Gastroesophageal sphincter (tissue), 3 donors: ENCODE measurements at regions not wholly inside any gene's neighbourhood (a gene's known extent, or its start where the extent isn't known, plus 50 kb on each side); places are given as distances from the start of the nearest gene placed in this dataset.

Experiments
- POLR2AphosphoS5 ChIP-seq: sonication (generic); formaldehyde crosslinking; IDR thresholded peaks from one replicate; pipeline ENCODE4 v1.6.1; 2017; ENCODE audit warnings: antibody characterized with exemption
- TF ChIP-seq, protein P1 (sequence below), 4 experiments: fragments of 200-600 bp in 2 of 4; fragments of 450-650 bp in 2 of 4; sonication (generic) in 1 of 4; IDR thresholded peaks; one replicate each; pipeline ENCODE4 v1.5.1; 2017 to 2019; ENCODE audit warnings: antibody characterized with exemption in 4 of 4, mild to moderate bottlenecking in 2 of 4, moderate library complexity in 2 of 4

DNA sequence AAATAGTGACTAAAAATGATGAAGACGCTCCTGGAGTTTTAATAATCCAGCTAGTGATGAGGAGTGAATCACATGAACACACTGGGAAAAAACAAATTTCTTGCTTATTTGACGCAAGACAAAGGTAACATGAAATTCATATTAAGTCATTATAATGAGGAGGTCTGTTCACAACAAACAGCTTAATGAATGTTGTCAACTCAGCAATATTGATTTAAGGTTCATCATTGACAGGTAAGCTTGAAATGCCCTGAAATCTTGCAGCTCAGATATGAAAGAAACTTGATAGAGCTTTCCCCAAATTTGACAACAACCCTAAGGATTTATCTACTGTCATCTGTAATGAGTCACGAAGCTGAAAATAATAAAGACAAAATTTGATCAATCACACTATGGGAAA is 108.1 kb upstream of the SELENOK start:
- TF ChIP-seq POLR2AphosphoS5, result no peak
- TF ChIP-seq, protein P1, sequence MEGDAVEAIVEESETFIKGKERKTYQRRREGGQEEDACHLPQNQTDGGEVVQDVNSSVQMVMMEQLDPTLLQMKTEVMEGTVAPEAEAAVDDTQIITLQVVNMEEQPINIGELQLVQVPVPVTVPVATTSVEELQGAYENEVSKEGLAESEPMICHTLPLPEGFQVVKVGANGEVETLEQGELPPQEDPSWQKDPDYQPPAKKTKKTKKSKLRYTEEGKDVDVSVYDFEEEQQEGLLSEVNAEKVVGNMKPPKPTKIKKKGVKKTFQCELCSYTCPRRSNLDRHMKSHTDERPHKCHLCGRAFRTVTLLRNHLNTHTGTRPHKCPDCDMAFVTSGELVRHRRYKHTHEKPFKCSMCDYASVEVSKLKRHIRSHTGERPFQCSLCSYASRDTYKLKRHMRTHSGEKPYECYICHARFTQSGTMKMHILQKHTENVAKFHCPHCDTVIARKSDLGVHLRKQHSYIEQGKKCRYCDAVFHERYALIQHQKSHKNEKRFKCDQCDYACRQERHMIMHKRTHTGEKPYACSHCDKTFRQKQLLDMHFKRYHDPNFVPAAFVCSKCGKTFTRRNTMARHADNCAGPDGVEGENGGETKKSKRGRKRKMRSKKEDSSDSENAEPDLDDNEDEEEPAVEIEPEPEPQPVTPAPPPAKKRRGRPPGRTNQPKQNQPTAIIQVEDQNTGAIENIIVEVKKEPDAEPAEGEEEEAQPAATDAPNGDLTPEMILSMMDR (IDR thresholded peaks at IDR 0.05), result no peak
